Trophoblast cell (in vitro differentiated cells and primary cell): ENCODE measurements at regions not wholly inside any gene's neighbourhood (a gene's known extent, or its start where the extent isn't known, plus 50 kb on each side); places are given as distances from the start of the nearest gene placed in this dataset.

ENCODE experiments used
- DNase-seq, 2 donors: peaks; one replicate each; pipeline ENCODE4 v3.0.0-alpha.2; 2016
- H2AFZ ChIP-seq: 2 replicates; pipeline ENCODE4 v1.6.1; 2013; ENCODE audit warnings: low read length, moderate library complexity, mild to moderate bottlenecking; ENCODE audit not compliant: insufficient read depth, poor library complexity
- H2AK5ac ChIP-seq: 2 replicates; pipeline ENCODE4 v1.6.1; 2013; ENCODE audit warnings: mild to moderate bottlenecking, low read length
- H2BK120ac ChIP-seq: 2 replicates; pipeline ENCODE4 v1.6.1; 2013; ENCODE audit warnings: low read length, mild to moderate bottlenecking, moderate library complexity; ENCODE audit not compliant: insufficient read depth, poor library complexity
- H2BK12ac ChIP-seq: 2 replicates; pipeline ENCODE4 v1.6.1; 2013; ENCODE audit warnings: mild to moderate bottlenecking, low read length, moderate library complexity
- H2BK5ac ChIP-seq: 2 replicates; pipeline ENCODE4 v1.6.1; 2013; ENCODE audit warnings: low read length, low read depth, moderate library complexity, mild to moderate bottlenecking; ENCODE audit not compliant: poor library complexity
- H3K14ac ChIP-seq: 2 replicates; pipeline ENCODE4 v1.6.1; 2013; ENCODE audit warnings: mild to moderate bottlenecking, low read length
- H3K18ac ChIP-seq: 2 replicates; pipeline ENCODE4 v1.6.1; 2013; ENCODE audit warnings: mild to moderate bottlenecking, low read length
- H3K23ac ChIP-seq: 2 replicates; pipeline ENCODE4 v1.6.1; 2013; ENCODE audit warnings: low read length
- H3K27ac ChIP-seq: 2 replicates; pipeline ENCODE4 v1.5.1; 2013; ENCODE audit warnings: low read depth, mild to moderate bottlenecking, inconsistent platforms, low read length, moderate library complexity
- H3K27me3 ChIP-seq: 2 replicates; pipeline ENCODE4 v1.6.1; 2013; ENCODE audit warnings: inconsistent platforms, mild to moderate bottlenecking, low read length, moderate library complexity; ENCODE audit not compliant: insufficient read depth
- H3K36me3 ChIP-seq, 2 experiments: 1 replicate in 1 of 2; 2 replicates in 1 of 2; pipeline ENCODE4 v1.6.1; 2013; ENCODE audit warnings: low read length in 2 of 2, mild to moderate bottlenecking in 2 of 2, moderate library complexity in 1 of 2; ENCODE audit not compliant: insufficient read depth in 2 of 2, control insufficient read depth in 1 of 2
- H3K4ac ChIP-seq: 2 replicates; pipeline ENCODE4 v1.6.1; 2013; ENCODE audit warnings: low read depth, mild to moderate bottlenecking, low read length, moderate library complexity
- H3K4me1 ChIP-seq, 2 experiments: 1 replicate in 1 of 2; 2 replicates in 1 of 2; pipeline ENCODE4 v1.6.1; 2013; ENCODE audit warnings: low read length in 2 of 2, mild to moderate bottlenecking in 2 of 2, moderate library complexity in 1 of 2; ENCODE audit not compliant: insufficient read depth in 2 of 2, control insufficient read depth in 1 of 2
- H3K4me2 ChIP-seq: 2 replicates; pipeline ENCODE4 v1.6.1; 2013; ENCODE audit warnings: inconsistent platforms, mild to moderate bottlenecking, low read length, moderate library complexity
- H3K4me3 ChIP-seq: 2 replicates; pipeline ENCODE4 v1.5.1; 2013; ENCODE audit warnings: mild to moderate bottlenecking, low read depth, low read length, inconsistent platforms
- H3K79me1 ChIP-seq: one replicate; pipeline ENCODE4 v1.6.1; 2013; ENCODE audit warnings: low read length
- H3K79me2 ChIP-seq: 2 replicates; pipeline ENCODE4 v1.6.1; 2013; ENCODE audit warnings: low read length, mild to moderate bottlenecking; ENCODE audit not compliant: control insufficient read depth, insufficient read depth, poor library complexity
- H3K9ac ChIP-seq: 2 replicates; pipeline ENCODE4 v1.6.1; 2013; ENCODE audit warnings: mild to moderate bottlenecking, low read length
- H3K9me3 ChIP-seq: 2 replicates; pipeline ENCODE4 v1.6.1; 2013; ENCODE audit warnings: low read depth, mild to moderate bottlenecking, control low read depth, inconsistent platforms, low read length; ENCODE audit not compliant: insufficient read depth
- H4K12ac ChIP-seq: 2 replicates; pipeline ENCODE4 v1.6.1; 2013; ENCODE audit warnings: low read depth, mild to moderate bottlenecking, low read length, moderate library complexity
- H4K8ac ChIP-seq: 2 replicates; pipeline ENCODE4 v1.6.1; 2013; ENCODE audit warnings: low read depth, mild to moderate bottlenecking, low read length, moderate library complexity
- H4K91ac ChIP-seq: one replicate; pipeline ENCODE4 v1.6.1; 2013; ENCODE audit warnings: low read depth, mild to moderate bottlenecking, low read length, moderate library complexity
- WGBS: extraction: QIAGEN DNeasy Blood & Tissue Kit; methylation state at CpG from one replicate; pipeline ENCODE4 v1.1.7; 2013; ENCODE audit warnings: missing lambda C conversion rate; ENCODE audit not compliant: insufficient read length, insufficient coverage; ENCODE audit errors: extremely low coverage; 5-methylcytosine and 5-hydroxymethylcytosine counted together

GRCh38 chr7:50212666-50213621 lies 91.6 kb upstream of the IKZF1 start:
- H3K27ac ChIP-seq, result no peak overlapping the region
- H3K4ac ChIP-seq, result no peak overlapping the region
- no peaks in the 10 kb centered on the region for H3K79me2 ChIP-seq
- H3K36me3 ChIP-seq, result no peaks in the 10 kb centered on the region
- DNase-seq, result no peak
- H2BK5ac ChIP-seq, result no peak overlapping the region
- H3K9ac ChIP-seq, result no peak overlapping the region
- H2AFZ ChIP-seq, result no peak overlapping the region
- H4K8ac ChIP-seq, result no peak overlapping the region
- H3K9me3 ChIP-seq, result peaks cover 2% of the 10 kb centered on the region
- WGBS, result no CpG with 5 or more reads among the region's 15 CpGs
- H3K14ac ChIP-seq, result no peak overlapping the region
- no peak overlapping the region for H2BK120ac ChIP-seq
- peaks cover 0 to 2% of the 10 kb centered on the region in 2 experiments for H3K4me1 ChIP-seq
- H4K12ac ChIP-seq, result no peak overlapping the region
- H3K79me1 ChIP-seq, result no peaks in the 10 kb centered on the region
- H3K23ac ChIP-seq, result no peak overlapping the region
- H3K4me2 ChIP-seq, result no peak overlapping the region
- H3K4me3 ChIP-seq, result peak overlapping the region; percentile 0
- no peak overlapping the region for H4K91ac ChIP-seq
- H2AK5ac ChIP-seq, result no peak overlapping the region
- H2BK12ac ChIP-seq, result no peak overlapping the region
- H3K27me3 ChIP-seq, result no peaks in the 10 kb centered on the region
- no peak overlapping the region for H3K18ac ChIP-seq

DNA sequence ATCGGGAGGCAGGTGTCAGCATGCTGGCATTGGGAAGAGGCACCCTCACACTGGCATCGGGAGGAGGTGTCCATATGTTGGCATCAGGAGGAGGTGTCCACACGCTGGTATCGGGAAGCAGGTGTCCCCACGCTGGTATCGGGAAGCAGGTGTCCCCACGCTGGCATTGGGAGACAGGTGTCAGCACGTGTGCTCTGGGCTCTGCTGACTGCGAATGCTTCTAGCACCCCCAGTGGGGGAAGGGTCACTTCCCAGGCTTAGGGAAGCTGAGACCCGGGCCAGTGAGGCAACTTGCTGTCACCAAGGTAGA lies 92.5 kb upstream of the IKZF1 start:
- Histone ChIP-seq H3K36me3 (no peaks in the 10 kb centered on the region), H3K4me3 (no peak overlapping the region), H2AFZ (no peak overlapping the region), H3K4ac (no peak overlapping the region), H4K12ac (no peak overlapping the region), H3K4me1 (peaks cover 0 to 2% of the 10 kb centered on the region in 2 experiments), H3K18ac (no peak overlapping the region), H3K9ac (no peak overlapping the region), H3K79me1 (no peaks in the 10 kb centered on the region), H2BK12ac (no peak overlapping the region), H3K14ac (no peak overlapping the region), H3K27ac (no peak overlapping the region), H3K4me2 (no peak overlapping the region), H2BK5ac (no peak overlapping the region), H3K27me3 (no peaks in the 10 kb centered on the region), H2AK5ac (no peak overlapping the region), H4K8ac (no peak overlapping the region), H2BK120ac (no peak overlapping the region), H4K91ac (no peak overlapping the region), H3K79me2 (no peaks in the 10 kb centered on the region), H3K23ac (no peak overlapping the region), H3K9me3 (peaks cover 5% of the 10 kb centered on the region)
- DNase-seq, result no peak
- no CpG with 5 or more reads among the region's 10 CpGs for WGBS

DNA sequence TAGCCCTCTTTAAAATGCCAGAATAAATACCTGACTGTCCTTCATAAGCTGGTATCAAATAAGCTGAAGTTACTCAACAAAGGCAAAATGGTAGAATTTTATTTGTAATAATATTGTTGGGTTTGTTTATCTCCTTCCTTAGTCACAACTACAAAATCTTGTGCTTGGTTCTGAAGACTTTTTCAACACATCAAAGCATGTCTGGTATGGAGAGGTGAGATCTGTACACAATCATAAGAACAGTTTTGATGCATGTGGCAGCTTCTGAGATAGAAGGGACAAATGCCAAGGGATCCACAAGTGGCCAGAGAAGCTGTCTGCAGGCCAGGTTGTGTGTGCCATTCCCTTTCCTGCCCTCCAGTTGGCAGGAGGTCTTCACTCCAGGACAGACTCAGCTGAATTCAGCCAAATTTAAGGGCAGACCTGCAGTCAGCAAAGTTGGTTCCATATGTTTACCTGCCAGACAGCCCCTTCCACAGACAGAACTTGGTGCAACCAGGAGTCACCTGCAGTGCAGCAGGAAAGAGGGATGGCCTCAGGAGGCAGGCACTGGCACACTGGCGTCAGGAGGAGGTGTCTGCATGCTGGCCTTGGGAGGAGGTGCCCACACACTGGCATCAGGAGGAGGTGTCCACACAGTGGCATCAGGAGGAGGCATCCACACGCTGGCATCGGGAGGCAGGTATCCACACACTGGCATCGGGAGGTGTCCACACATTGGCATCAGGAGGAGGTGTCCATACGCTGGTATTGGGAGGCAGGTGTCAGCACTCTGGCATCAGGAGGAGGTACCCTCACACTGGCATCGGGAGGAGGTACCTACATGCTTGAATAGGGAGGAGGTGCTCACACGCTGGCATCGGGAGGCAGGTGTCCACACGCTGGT lies 93.1 kb upstream of the IKZF1 start:
- no peak overlapping the region for H4K91ac ChIP-seq
- H3K9ac ChIP-seq, result no peak overlapping the region
- H3K27ac ChIP-seq, result no peak overlapping the region
- no peak for DNase-seq
- H3K9me3 ChIP-seq, result peaks cover 5% of the 10 kb centered on the region
- no peak overlapping the region for H4K8ac ChIP-seq
- H3K4ac ChIP-seq, result no peak overlapping the region
- H3K79me1 ChIP-seq, result no peaks in the 10 kb centered on the region
- H3K27me3 ChIP-seq, result no peaks in the 10 kb centered on the region
- H3K18ac ChIP-seq, result no peak overlapping the region
- H3K4me1 ChIP-seq, result peaks cover 0 to 2% of the 10 kb centered on the region in 2 experiments
- H4K12ac ChIP-seq, result no peak overlapping the region
- H2AK5ac ChIP-seq, result no peak overlapping the region
- no peak overlapping the region for H2AFZ ChIP-seq
- H3K4me2 ChIP-seq, result no peak overlapping the region
- no peak overlapping the region for H2BK120ac ChIP-seq
- H3K79me2 ChIP-seq, result no peaks in the 10 kb centered on the region
- no peak overlapping the region for H2BK12ac ChIP-seq
- no peak overlapping the region for H3K4me3 ChIP-seq
- H3K36me3 ChIP-seq, result no peaks in the 10 kb centered on the region
- H3K23ac ChIP-seq, result peak overlapping the region; percentile 49
- WGBS, result no CpG with 5 or more reads among the region's 9 CpGs
- H2BK5ac ChIP-seq, result no peak overlapping the region
- H3K14ac ChIP-seq, result no peak overlapping the region

GRCh38 chr7:50210706-50211115 lies 93.8 kb upstream of the IKZF1 start:
- H3K9ac ChIP-seq, result no peak overlapping the region
- H3K79me1 ChIP-seq, result no peaks in the 10 kb centered on the region
- peak; percentile 90 to 96 for DNase-seq
- H3K4me3 ChIP-seq, result no peak overlapping the region
- no peak overlapping the region for H3K4ac ChIP-seq
- H2BK5ac ChIP-seq, result no peak overlapping the region
- H3K9me3 ChIP-seq, result peaks cover 5% of the 10 kb centered on the region
- H4K91ac ChIP-seq, result no peak overlapping the region
- no peak overlapping the region for H2AK5ac ChIP-seq
- no peaks in the 10 kb centered on the region for H3K27me3 ChIP-seq
- no peaks in the 10 kb centered on the region for H3K79me2 ChIP-seq
- no peak overlapping the region for H4K12ac ChIP-seq
- no peak overlapping the region for H2BK12ac ChIP-seq
- no peak overlapping the region for H3K4me2 ChIP-seq
- peaks cover 0 to 2% of the 10 kb centered on the region in 2 experiments for H3K4me1 ChIP-seq
- H3K23ac ChIP-seq, result no peak overlapping the region
- H3K14ac ChIP-seq, result no peak overlapping the region
- no peak overlapping the region for H4K8ac ChIP-seq
- H3K36me3 ChIP-seq, result no peaks in the 10 kb centered on the region
- no peak overlapping the region for H2BK120ac ChIP-seq
- no peak overlapping the region for H2AFZ ChIP-seq
- no peak overlapping the region for H3K18ac ChIP-seq
- H3K27ac ChIP-seq, result no peak overlapping the region
- no CpG with 5 or more reads among the region's 6 CpGs for WGBS
